ENCODE measurements at regions not wholly inside any gene's neighbourhood (a gene's known extent, or its start where the extent isn't known, plus 50 kb on each side); places are given as distances from the start of the nearest gene placed in this dataset.

- no peak for DNase-seq (ENCODE audit: low read depth, low spot score)
- in situ Hi-C loops (cut with HindIII; ENCODE audit: low pct_unique_long_range_greater_than_20kb, low sequenced_read_pairs), result no loop called here
Measured at GRCh38 chr15:92224843-92225242, 168.8 kb upstream of the ST8SIA2 start.

GRCh38 chr15:92226020-92226612 lies 167.6 kb upstream of the ST8SIA2 start:
- in situ Hi-C loops (cut with HindIII; ENCODE audit: low pct_unique_long_range_greater_than_20kb, low sequenced_read_pairs), result no loop called here
- DNase-seq (ENCODE audit: low read depth, low spot score), result peak; percentile 82

GRCh38 chr15:92228830-92229229 lies 164.9 kb upstream of the ST8SIA2 start:
- in situ Hi-C loops (cut with HindIII; ENCODE audit: low pct_unique_long_range_greater_than_20kb, low sequenced_read_pairs), result no loop called here
- no peak for DNase-seq (ENCODE audit: low read depth, low spot score)

- peak; percentile 38 for DNase-seq (ENCODE audit: low read depth, low spot score)
- in situ Hi-C loops (cut with HindIII; ENCODE audit: low pct_unique_long_range_greater_than_20kb, low sequenced_read_pairs), result no loop called here
Measured at GRCh38 chr15:92231461-92231860, 162.2 kb upstream of the ST8SIA2 start.

- in situ Hi-C loops (cut with HindIII; ENCODE audit: low pct_unique_long_range_greater_than_20kb, low sequenced_read_pairs), result no loop called here
Measured at GRCh38 chr15:92232317-92232716, 161.4 kb upstream of the ST8SIA2 start.

GRCh38 chr15:92232876-92233275 lies 160.8 kb upstream of the ST8SIA2 start:
- in situ Hi-C loops (cut with HindIII; ENCODE audit: low pct_unique_long_range_greater_than_20kb, low sequenced_read_pairs), result no loop called here
- DNase-seq (ENCODE audit: low read depth, low spot score), result no peak

More at GRCh38 chr15:92232317-92232716, 161.4 kb upstream of the ST8SIA2 start:
- DNase-seq (ENCODE audit: low read depth, low spot score), result no peak

GRCh38 chr15:92243227-92243626 lies 150.5 kb upstream of the ST8SIA2 start:
- no peak for DNase-seq (ENCODE audit: low read depth, low spot score)
- in situ Hi-C loops (cut with HindIII; ENCODE audit: low pct_unique_long_range_greater_than_20kb, low sequenced_read_pairs), result no loop called here

GRCh38 chr15:92244703-92245102 lies 149.0 kb upstream of the ST8SIA2 start:
- no peak for DNase-seq (ENCODE audit: low read depth, low spot score)
- in situ Hi-C loops (cut with HindIII; ENCODE audit: low pct_unique_long_range_greater_than_20kb, low sequenced_read_pairs), result no loop called here

GRCh38 chr15:92247649-92248242 lies 145.9 kb upstream of the ST8SIA2 start:
- DNase-seq (ENCODE audit: low read depth, low spot score), result no peak

GRCh38 chr15:92266796-92267685 lies 126.6 kb upstream of the ST8SIA2 start:
- in situ Hi-C loops (cut with HindIII; ENCODE audit: low pct_unique_long_range_greater_than_20kb, low sequenced_read_pairs), result no loop called here
- no peak for DNase-seq (ENCODE audit: low read depth, low spot score)

More at GRCh38 chr15:92247649-92248242, 145.9 kb upstream of the ST8SIA2 start:
- in situ Hi-C loops (cut with HindIII; ENCODE audit: low pct_unique_long_range_greater_than_20kb, low sequenced_read_pairs), result no loop called here

GRCh38 chr15:92268900-92269299 lies 124.8 kb upstream of the ST8SIA2 start:
- no peak for DNase-seq (ENCODE audit: low read depth, low spot score)
- in situ Hi-C loops (cut with HindIII; ENCODE audit: low pct_unique_long_range_greater_than_20kb, low sequenced_read_pairs), result no loop called here

- in situ Hi-C loops (cut with HindIII; ENCODE audit: low pct_unique_long_range_greater_than_20kb, low sequenced_read_pairs), result no loop called here
- DNase-seq (ENCODE audit: low read depth, low spot score), result no peak
Measured at GRCh38 chr15:92271179-92271578, 122.5 kb upstream of the ST8SIA2 start.

GRCh38 chr15:92272106-92272505 lies 121.6 kb upstream of the ST8SIA2 start:
- in situ Hi-C loops (cut with HindIII; ENCODE audit: low pct_unique_long_range_greater_than_20kb, low sequenced_read_pairs), result no loop called here
- no peak for DNase-seq (ENCODE audit: low read depth, low spot score)

GRCh38 chr15:92273286-92273685 lies 120.4 kb upstream of the ST8SIA2 start:
- in situ Hi-C loops (cut with HindIII; ENCODE audit: low pct_unique_long_range_greater_than_20kb, low sequenced_read_pairs), result no loop called here

GRCh38 chr15:92273723-92274122 lies 120.0 kb upstream of the ST8SIA2 start:
- in situ Hi-C loops (cut with HindIII; ENCODE audit: low pct_unique_long_range_greater_than_20kb, low sequenced_read_pairs), result no loop called here
- no peak for DNase-seq (ENCODE audit: low read depth, low spot score)

More at GRCh38 chr15:92273286-92273685, 120.4 kb upstream of the ST8SIA2 start:
- no peak for DNase-seq (ENCODE audit: low read depth, low spot score)

GRCh38 chr15:92277776-92278175 lies 115.9 kb upstream of the ST8SIA2 start:
- in situ Hi-C loops (cut with HindIII; ENCODE audit: low pct_unique_long_range_greater_than_20kb, low sequenced_read_pairs), result no loop called here
- DNase-seq (ENCODE audit: low read depth, low spot score), result peak; percentile 66

GRCh38 chr15:92283813-92284212 lies 109.9 kb upstream of the ST8SIA2 start:
- in situ Hi-C loops (cut with HindIII; ENCODE audit: low pct_unique_long_range_greater_than_20kb, low sequenced_read_pairs), result no loop called here

GRCh38 chr15:92288755-92289154 lies 104.9 kb upstream of the ST8SIA2 start:
- in situ Hi-C loops (cut with HindIII; ENCODE audit: low pct_unique_long_range_greater_than_20kb, low sequenced_read_pairs), result no loop called here
- DNase-seq (ENCODE audit: low read depth, low spot score), result no peak

More at GRCh38 chr15:92283813-92284212, 109.9 kb upstream of the ST8SIA2 start:
- no peak for DNase-seq (ENCODE audit: low read depth, low spot score)

Data from SK-MEL-5 (cell line).